IMR-90 (cell line): ENCODE measurements at regions not wholly inside any gene's neighbourhood (a gene's known extent, or its start where the extent isn't known, plus 50 kb on each side); places are given as distances from the start of the nearest gene placed in this dataset.

Source experiments
- ATAC-seq: fragments of 200-7000 bp; cut with Tn5 transposase; 2 replicates; pipeline ENCODE4 v1.9.1; 2020; ENCODE audit warnings: low read depth, mild to moderate bottlenecking, moderate library complexity
- BruUV-seq: library from RNA; stranded (reverse); fragments of 400-500 nt; replicated peaks from 2 replicates; lab custom pipeline; 2021; lab: Mats Ljungman, UMichigan
- CTCF ChIA-PET: fragments of 300-600 bp; formaldehyde crosslinking; extraction: SDS; loops from one replicate; lab custom pipeline; 2021; ENCODE audit warnings: antibody characterized with exemption; lab: Yijun Ruan, JAX
- POLR2A ChIA-PET: fragments of 300-600 bp; sonication (Branson Sonifier 250); formaldehyde crosslinking; loops from one replicate; lab custom pipeline; 2022; ENCODE audit warnings: antibody characterized with exemption; ENCODE audit not compliant: unreplicated experiment; lab: Charles Lee
- DNase-seq: peaks from one replicate; pipeline ENCODE4 v3.0.0; 2013
- H2AFZ ChIP-seq: replicated peaks from 2 replicates; pipeline ENCODE3; 2013; ENCODE audit warnings: low read length, mild to moderate bottlenecking; ENCODE audit not compliant: poor library complexity
- H2AK5ac ChIP-seq: 2 replicates; pipeline ENCODE4 v1.6.1; 2013; ENCODE audit warnings: low read depth, low read length, inconsistent platforms
- H2AK9ac ChIP-seq: replicated peaks from 2 replicates; pipeline ENCODE3; 2013; ENCODE audit warnings: mild to moderate bottlenecking, low read depth, low read length, moderate library complexity; ENCODE audit not compliant: poor library complexity
- H2BK120ac ChIP-seq: 2 replicates; pipeline ENCODE4 v1.6.1; 2013; ENCODE audit warnings: low read depth, low read length, inconsistent platforms
- H2BK15ac ChIP-seq: 3 replicates; pipeline ENCODE4 v1.6.1; 2013; ENCODE audit warnings: low read depth, low read length, inconsistent platforms
- H2BK20ac ChIP-seq: 2 replicates; pipeline ENCODE4 v1.6.1; 2013; ENCODE audit warnings: low read depth, mild to moderate bottlenecking, inconsistent platforms, low read length, moderate library complexity
- H2BK5ac ChIP-seq: 2 replicates; pipeline ENCODE4 v1.6.1; 2013; ENCODE audit warnings: mild to moderate bottlenecking, low read depth, low read length, inconsistent platforms; ENCODE audit not compliant: poor library complexity, severe bottlenecking
- H3K14ac ChIP-seq: replicated peaks from 2 replicates; pipeline ENCODE4 v1.6.1; 2013; ENCODE audit warnings: low read depth, low read length, inconsistent platforms
- H3K18ac ChIP-seq: 2 replicates; pipeline ENCODE4 v1.6.1; 2013; ENCODE audit warnings: low read depth, low read length, control low read depth
- H3K23ac ChIP-seq: 2 replicates; pipeline ENCODE4 v1.6.1; 2013; ENCODE audit warnings: low read depth, low read length, inconsistent platforms
- H3K27ac ChIP-seq: 2 replicates; pipeline ENCODE4 v1.5.1; 2013; ENCODE audit warnings: mild to moderate bottlenecking, control low read depth, low read length; ENCODE audit not compliant: insufficient read depth
- H3K27me3 ChIP-seq: 2 replicates; pipeline ENCODE4 v1.6.1; 2013; ENCODE audit warnings: low read length; ENCODE audit not compliant: control insufficient read depth, insufficient read depth
- H3K36me3 ChIP-seq: 2 replicates; pipeline ENCODE4 v1.6.1; 2013; ENCODE audit warnings: low read length, mixed read lengths; ENCODE audit not compliant: control insufficient read depth, insufficient read depth
- H3K4ac ChIP-seq: 2 replicates; pipeline ENCODE4 v1.6.1; 2013; ENCODE audit warnings: low read depth, low read length, inconsistent platforms
- H3K4me1 ChIP-seq: 2 replicates; pipeline ENCODE4 v1.6.1; 2013; ENCODE audit warnings: low read length, mixed read lengths; ENCODE audit not compliant: control insufficient read depth, insufficient read depth
- H3K4me2 ChIP-seq: 2 replicates; pipeline ENCODE4 v1.6.1; 2013; ENCODE audit warnings: low read depth, mild to moderate bottlenecking, control low read depth, low read length, moderate library complexity
- H3K4me3 ChIP-seq: 2 replicates; pipeline ENCODE4 v1.5.1; 2013; ENCODE audit warnings: low read depth, mild to moderate bottlenecking, control low read depth, low read length, moderate library complexity; ENCODE audit not compliant: insufficient read depth
- H3K56ac ChIP-seq: 2 replicates; pipeline ENCODE4 v1.6.1; 2013; ENCODE audit warnings: low read length, inconsistent platforms; ENCODE audit not compliant: insufficient read depth; ENCODE audit errors: extremely low read depth
- H3K79me1 ChIP-seq, 2 experiments: 2 replicates each; pipeline ENCODE4 v1.6.1; 2013; ENCODE audit warnings: low read length in 2 of 2, inconsistent platforms in 1 of 2, low read depth in 1 of 2
- H3K9ac ChIP-seq: 2 replicates; pipeline ENCODE4 v1.6.1; 2013; ENCODE audit warnings: low read depth, low read length, control low read depth
- H3K9me1 ChIP-seq: 2 replicates; pipeline ENCODE4 v1.6.1; 2013; ENCODE audit warnings: low read length, inconsistent platforms; ENCODE audit not compliant: insufficient read depth
- H3K9me3 ChIP-seq: 2 replicates; pipeline ENCODE4 v1.6.1; 2013; ENCODE audit warnings: low read length; ENCODE audit not compliant: control insufficient read depth, insufficient read depth
- H4K20me1 ChIP-seq: 2 replicates; pipeline ENCODE4 v1.6.1; 2013; ENCODE audit warnings: low read length, inconsistent platforms; ENCODE audit not compliant: insufficient read depth
- H4K5ac ChIP-seq: 2 replicates; pipeline ENCODE4 v1.6.1; 2013; ENCODE audit warnings: mild to moderate bottlenecking, low read depth, low read length, control low read depth
- H4K8ac ChIP-seq, 2 experiments: 2 replicates each; pipeline ENCODE4 v1.6.1; 2013; ENCODE audit warnings: low read depth in 2 of 2, low read length in 2 of 2, control low read depth in 1 of 2, inconsistent platforms in 1 of 2
- H4K91ac ChIP-seq: 2 replicates; pipeline ENCODE4 v1.6.1; 2013; ENCODE audit warnings: low read depth, low read length, inconsistent platforms; ENCODE audit not compliant: insufficient read depth
- BHLHE40 ChIP-seq: fragments of 150-350 bp; IDR thresholded peaks from 2 replicates; pipeline ENCODE4 v1.6.1; 2016; ENCODE audit warnings: mild to moderate bottlenecking, low read depth, low read length
- CEBPB ChIP-seq: IDR thresholded peaks from 2 replicates; pipeline ENCODE4 v1.6.1; 2012; ENCODE audit warnings: low read depth, low read length, improper control_type of control experiment
- CHD1 ChIP-seq: IDR thresholded peaks from 2 replicates; pipeline ENCODE4 v1.6.1; 2012; ENCODE audit warnings: low read depth, low read length, improper control_type of control experiment
- FOS ChIP-seq: fragments of 150-350 bp; IDR thresholded peaks from 2 replicates; pipeline ENCODE4 v1.6.1; 2016; ENCODE audit warnings: low read depth, low read length
- MAFK ChIP-seq: IDR thresholded peaks from 2 replicates; pipeline ENCODE4 v1.6.1; 2012; ENCODE audit warnings: low read depth, low read length, improper control_type of control experiment
- MAZ ChIP-seq: IDR thresholded peaks from 2 replicates; pipeline ENCODE4 v1.6.1; 2012; ENCODE audit warnings: low read depth, mild to moderate bottlenecking, low read length, improper control_type of control experiment, moderate library complexity, borderline replicate concordance
- MXI1 ChIP-seq: IDR thresholded peaks from 2 replicates; pipeline ENCODE4 v1.6.1; 2012; ENCODE audit warnings: low read depth, mild to moderate bottlenecking, low read length, moderate library complexity, borderline replicate concordance
- NFE2L2 ChIP-seq: fragments of 150-350 bp; IDR thresholded peaks from 2 replicates; pipeline ENCODE4 v1.6.1; 2016; ENCODE audit warnings: low read depth, mild to moderate bottlenecking, low read length
- POLR2A ChIP-seq: IDR thresholded peaks from 2 replicates; pipeline ENCODE4 v1.6.1; 2012; ENCODE audit warnings: mild to moderate bottlenecking, low read depth, low read length
- RAD21 ChIP-seq: IDR thresholded peaks from 2 replicates; pipeline ENCODE4 v1.6.1; 2012; ENCODE audit warnings: low read length, improper control_type of control experiment
- RCOR1 ChIP-seq: IDR thresholded peaks from 2 replicates; pipeline ENCODE4 v1.6.1; 2012; ENCODE audit warnings: mild to moderate bottlenecking, low read length, improper control_type of control experiment; ENCODE audit not compliant: insufficient replicate concordance
- RFX5 ChIP-seq: IDR thresholded peaks from 2 replicates; pipeline ENCODE4 v1.8.0; 2012; ENCODE audit warnings: low read depth, mild to moderate bottlenecking, low read length, moderate library complexity
- SMC3 ChIP-seq: fragments of 150-350 bp; IDR thresholded peaks from 2 replicates; pipeline ENCODE4 v1.6.1; 2016; ENCODE audit warnings: low read depth, mild to moderate bottlenecking, antibody characterized with exemption, low read length, moderate library complexity
- WGBS, 2 experiments: methylation state at CpG; one replicate each; pipeline versions ENCODE4 v1.1.5 to v1.1.7; 2013; ENCODE audit warnings: missing lambda C conversion rate in 2 of 2; ENCODE audit not compliant: insufficient read length in 1 of 2; ENCODE audit errors: extremely low coverage in 2 of 2; 5-methylcytosine and 5-hydroxymethylcytosine counted together
- dilution Hi-C: fragments of 300-500 bp; cut with HindIII; formaldehyde crosslinking; loops from one replicate; pipeline ENCODE4 v1.14.3; 2018; ENCODE audit warnings: low sequenced_read_pairs; ENCODE audit not compliant: unreplicated experiment
- in situ Hi-C: fragments of 300-500 bp; cut with MboI; formaldehyde crosslinking; loops from 3 replicates; pipeline ENCODE4 v1.14.3; 2019; ENCODE audit warnings: low sequenced_read_pairs, inconsistent platforms, mixed read lengths
- intact Hi-C: fragments of 100-400 bp; cut with micrococcal nuclease; formaldehyde crosslinking; loops from 2 replicates; pipeline ENCODE4 v1.10.0; 2022
- TF ChIP-seq, protein P1 (sequence below): conservative IDR thresholded peaks from 2 replicates; pipeline ENCODE4 v1.5.1; 2012; ENCODE audit warnings: mild to moderate bottlenecking, low read depth, low read length, improper control_type of control experiment
- TF ChIP-seq, protein P2 (sequence below): fragments of 150-350 bp; IDR thresholded peaks from 2 replicates; pipeline ENCODE4 v1.6.1; 2016; ENCODE audit warnings: low read depth, mild to moderate bottlenecking, low read length, moderate library complexity, borderline replicate concordance
- TF ChIP-seq, protein P3 (sequence below): fragments of 150-350 bp; IDR thresholded peaks from 2 replicates; pipeline ENCODE4 v1.6.1; 2017; ENCODE audit warnings: mild to moderate bottlenecking, antibody characterized with exemption, low read length, low read depth

DNA sequence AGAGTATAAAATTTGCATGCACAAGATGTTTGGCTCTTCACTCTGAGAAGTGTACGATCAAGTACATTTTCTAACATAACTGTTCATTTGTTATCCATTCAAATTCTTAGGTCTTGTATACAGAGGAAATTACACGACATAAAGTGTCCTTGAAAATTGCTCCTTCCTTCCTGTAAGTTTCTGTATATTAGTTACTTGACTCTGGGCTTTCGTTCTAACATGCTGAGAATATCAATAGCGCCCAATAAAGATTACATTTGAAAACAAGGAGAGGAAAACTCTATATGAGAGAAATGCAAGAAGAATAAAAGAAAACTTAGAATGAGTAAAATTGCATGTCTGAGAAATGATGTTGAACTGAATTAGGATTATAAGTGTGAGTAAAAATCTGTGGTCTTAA, 722.5 kb upstream of the CADM2 start:
- H3K9me1 ChIP-seq: no peaks in the 10 kb centered on the region
- TF ChIP-seq SMC3: no peak
- TF ChIP-seq RFX5: no peak
- TF ChIP-seq MXI1: no peak
- no peak for TF ChIP-seq FOS
- no peak for TF ChIP-seq RCOR1
- TF ChIP-seq BHLHE40: no peak
- no peak for TF ChIP-seq RAD21
- TF ChIP-seq POLR2A: no peak
- no peak for TF ChIP-seq MAZ
- TF ChIP-seq CHD1: no peak
- no peak for TF ChIP-seq NFE2L2
- no peak for TF ChIP-seq CEBPB
- TF ChIP-seq, protein P1, sequence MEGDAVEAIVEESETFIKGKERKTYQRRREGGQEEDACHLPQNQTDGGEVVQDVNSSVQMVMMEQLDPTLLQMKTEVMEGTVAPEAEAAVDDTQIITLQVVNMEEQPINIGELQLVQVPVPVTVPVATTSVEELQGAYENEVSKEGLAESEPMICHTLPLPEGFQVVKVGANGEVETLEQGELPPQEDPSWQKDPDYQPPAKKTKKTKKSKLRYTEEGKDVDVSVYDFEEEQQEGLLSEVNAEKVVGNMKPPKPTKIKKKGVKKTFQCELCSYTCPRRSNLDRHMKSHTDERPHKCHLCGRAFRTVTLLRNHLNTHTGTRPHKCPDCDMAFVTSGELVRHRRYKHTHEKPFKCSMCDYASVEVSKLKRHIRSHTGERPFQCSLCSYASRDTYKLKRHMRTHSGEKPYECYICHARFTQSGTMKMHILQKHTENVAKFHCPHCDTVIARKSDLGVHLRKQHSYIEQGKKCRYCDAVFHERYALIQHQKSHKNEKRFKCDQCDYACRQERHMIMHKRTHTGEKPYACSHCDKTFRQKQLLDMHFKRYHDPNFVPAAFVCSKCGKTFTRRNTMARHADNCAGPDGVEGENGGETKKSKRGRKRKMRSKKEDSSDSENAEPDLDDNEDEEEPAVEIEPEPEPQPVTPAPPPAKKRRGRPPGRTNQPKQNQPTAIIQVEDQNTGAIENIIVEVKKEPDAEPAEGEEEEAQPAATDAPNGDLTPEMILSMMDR: no peak
- TF ChIP-seq, protein P2, sequence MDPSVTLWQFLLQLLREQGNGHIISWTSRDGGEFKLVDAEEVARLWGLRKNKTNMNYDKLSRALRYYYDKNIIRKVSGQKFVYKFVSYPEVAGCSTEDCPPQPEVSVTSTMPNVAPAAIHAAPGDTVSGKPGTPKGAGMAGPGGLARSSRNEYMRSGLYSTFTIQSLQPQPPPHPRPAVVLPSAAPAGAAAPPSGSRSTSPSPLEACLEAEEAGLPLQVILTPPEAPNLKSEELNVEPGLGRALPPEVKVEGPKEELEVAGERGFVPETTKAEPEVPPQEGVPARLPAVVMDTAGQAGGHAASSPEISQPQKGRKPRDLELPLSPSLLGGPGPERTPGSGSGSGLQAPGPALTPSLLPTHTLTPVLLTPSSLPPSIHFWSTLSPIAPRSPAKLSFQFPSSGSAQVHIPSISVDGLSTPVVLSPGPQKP: no peak
- TF ChIP-seq MAFK: no peak
- TF ChIP-seq, protein P3, sequence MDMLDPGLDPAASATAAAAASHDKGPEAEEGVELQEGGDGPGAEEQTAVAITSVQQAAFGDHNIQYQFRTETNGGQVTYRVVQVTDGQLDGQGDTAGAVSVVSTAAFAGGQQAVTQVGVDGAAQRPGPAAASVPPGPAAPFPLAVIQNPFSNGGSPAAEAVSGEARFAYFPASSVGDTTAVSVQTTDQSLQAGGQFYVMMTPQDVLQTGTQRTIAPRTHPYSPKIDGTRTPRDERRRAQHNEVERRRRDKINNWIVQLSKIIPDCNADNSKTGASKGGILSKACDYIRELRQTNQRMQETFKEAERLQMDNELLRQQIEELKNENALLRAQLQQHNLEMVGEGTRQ: no peak
- no peak overlapping the region for H2BK120ac ChIP-seq
- no peak overlapping the region for H4K91ac ChIP-seq
- H4K20me1 ChIP-seq: no peaks in the 10 kb centered on the region
- no peak overlapping the region for H2AFZ ChIP-seq
- H3K79me1 ChIP-seq: no peaks in the 10 kb centered on the region
- H3K36me3 ChIP-seq: no peaks in the 10 kb centered on the region
- no peak overlapping the region for H3K27ac ChIP-seq
- dilution Hi-C loops: no loop called here
- H2BK15ac ChIP-seq: no peak overlapping the region
- H3K18ac ChIP-seq: no peak overlapping the region
- in situ Hi-C loops: no loop called here
- no peak for ATAC-seq
- H2AK9ac ChIP-seq: no peak overlapping the region
- no CpG with 5 or more reads among the region's 4 CpGs for WGBS, 2 experiments
- no peak overlapping the region for H3K4me2 ChIP-seq
- no peak overlapping the region for H2BK5ac ChIP-seq
- H3K9me3 ChIP-seq: no peaks in the 10 kb centered on the region
- ChIA-PET CTCF (no interaction called here), POLR2A (no interaction called here)
- H3K4ac ChIP-seq: no peak overlapping the region
- H4K5ac ChIP-seq: no peak overlapping the region
- intact Hi-C loops: no loop called here
- DNase-seq: no peak
- no peak overlapping the region for H2BK20ac ChIP-seq
- no peak overlapping the region for H3K4me3 ChIP-seq
- H3K27me3 ChIP-seq: no peaks in the 10 kb centered on the region
- H2AK5ac ChIP-seq: no peak overlapping the region
- H4K8ac ChIP-seq: no peak overlapping the region
- no peak overlapping the region for H3K56ac ChIP-seq
- H3K14ac ChIP-seq: no peak overlapping the region
- no peak overlapping the region for H3K23ac ChIP-seq
- no TSS peak for BruUV-seq
- H3K4me1 ChIP-seq: no peaks in the 10 kb centered on the region
- no peak overlapping the region for H3K9ac ChIP-seq
